ENCODE measurements at regions not wholly inside any gene's neighbourhood (a gene's known extent, or its start where the extent isn't known, plus 50 kb on each side); places are given as distances from the start of the nearest gene placed in this dataset.

DNA sequence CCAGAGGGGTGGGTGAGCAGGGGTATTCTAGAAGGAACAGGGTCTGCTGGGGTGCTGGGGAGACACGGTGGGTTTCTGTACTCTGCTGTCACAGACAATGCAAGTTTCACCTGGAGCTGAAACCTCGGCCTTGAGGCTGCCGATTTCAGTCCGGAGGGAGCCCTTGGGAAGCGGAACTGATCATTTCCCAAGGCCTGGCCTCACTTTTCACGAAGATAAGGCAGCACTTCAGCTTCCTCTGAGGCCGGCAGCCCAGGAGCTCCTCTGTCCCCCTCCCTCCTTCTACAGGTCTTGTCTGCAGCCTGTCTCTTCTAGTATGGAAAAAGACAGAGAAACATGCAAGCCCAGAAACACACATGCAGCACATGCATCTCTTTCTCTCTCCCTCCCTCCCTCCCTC lies 242.1 kb downstream of the CDC5L start:
- WGBS, 2 experiments = 70 to 73% methylated on average over 7 of the region's 7 CpGs

DNA sequence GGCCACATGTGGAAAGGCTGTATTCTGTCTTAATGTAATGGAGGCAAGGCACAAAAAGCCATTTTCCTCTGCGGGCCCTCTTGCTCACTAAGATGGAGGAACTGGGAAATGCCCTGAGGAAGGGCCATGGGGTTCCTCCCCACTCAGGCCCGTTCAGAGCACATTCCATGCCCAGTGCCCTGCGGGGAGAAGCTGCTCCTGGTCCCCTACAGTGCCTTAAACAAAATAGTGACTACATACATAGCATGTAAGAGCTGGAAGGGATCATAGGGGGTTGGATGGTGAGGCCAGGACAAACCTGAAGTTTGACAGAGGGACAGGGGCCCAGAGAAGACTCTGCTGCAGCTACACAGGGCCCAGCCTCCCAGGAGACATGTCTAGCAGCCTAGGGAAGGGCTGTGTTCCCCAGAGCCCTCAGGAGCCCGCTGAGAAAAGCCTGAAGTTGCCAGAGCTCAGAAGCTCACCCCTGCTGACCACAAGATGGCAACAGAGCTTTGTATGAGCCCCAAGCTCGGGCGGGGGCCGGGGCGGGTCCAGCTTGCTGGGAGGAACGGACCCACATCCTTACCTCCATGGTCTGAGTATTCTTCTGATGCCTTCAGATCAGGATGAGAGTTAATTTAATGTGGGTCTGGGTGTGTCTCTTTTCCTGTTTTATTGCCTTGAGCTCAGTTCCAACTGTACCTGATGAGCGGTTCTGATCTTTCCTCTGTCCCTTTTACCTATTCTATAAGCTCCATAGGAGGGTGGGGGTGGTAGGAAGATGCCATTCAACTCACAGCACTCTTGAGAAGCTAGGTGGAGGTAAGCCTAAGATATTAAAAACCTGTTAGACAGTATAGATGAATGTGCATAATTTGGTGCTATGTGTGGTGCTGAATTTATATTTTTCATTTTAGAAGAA lies 242.9 kb downstream of the CDC5L start:
- Histone ChIP-seq H3K36me3 (ENCODE audit: control insufficient read depth, insufficient read depth, low read length) (no peaks in the 10 kb centered on the region), H3K27me3 (ENCODE audit: control insufficient read depth, insufficient read depth, low read length, poor library complexity, severe bottlenecking) (no peaks in the 10 kb centered on the region), H3K4me3 (ENCODE audit: insufficient read depth, low read depth, low read length) (no peak overlapping the region), H3K9me3 (ENCODE audit: control insufficient read depth, low read length) (no peaks in the 10 kb centered on the region), H3K27ac (ENCODE audit: insufficient read depth, low read depth, low read length, poor library complexity, severe bottlenecking) (no peak overlapping the region), H3K4me1 (ENCODE audit: control insufficient read depth, insufficient read depth, low read length) (peaks cover 8% of the 10 kb centered on the region)
- 18 to 20% methylated on average over 9 of the region's 10 CpGs for WGBS, 2 experiments

More for the DNA sequence above, 242.1 kb downstream of the CDC5L start:
- H3K27ac ChIP-seq (ENCODE audit: insufficient read depth, low read depth, low read length, poor library complexity, severe bottlenecking) = no peak overlapping the region
- H3K27me3 ChIP-seq (ENCODE audit: control insufficient read depth, insufficient read depth, low read length, poor library complexity, severe bottlenecking) = no peaks in the 10 kb centered on the region
- H3K4me3 ChIP-seq (ENCODE audit: insufficient read depth, low read depth, low read length) = no peak overlapping the region
- no peaks in the 10 kb centered on the region for H3K9me3 ChIP-seq (ENCODE audit: control insufficient read depth, low read length)
- H3K36me3 ChIP-seq (ENCODE audit: control insufficient read depth, insufficient read depth, low read length) = no peaks in the 10 kb centered on the region
- H3K4me1 ChIP-seq (ENCODE audit: control insufficient read depth, insufficient read depth, low read length) = peaks cover 15% of the 10 kb centered on the region

- Histone ChIP-seq H3K27ac (ENCODE audit: insufficient read depth, low read depth, low read length, poor library complexity, severe bottlenecking) (no peak overlapping the region), H3K4me1 (ENCODE audit: control insufficient read depth, insufficient read depth, low read length) (no peaks in the 10 kb centered on the region), H3K27me3 (ENCODE audit: control insufficient read depth, insufficient read depth, low read length, poor library complexity, severe bottlenecking) (no peaks in the 10 kb centered on the region), H3K36me3 (ENCODE audit: control insufficient read depth, insufficient read depth, low read length) (no peaks in the 10 kb centered on the region), H3K9me3 (ENCODE audit: control insufficient read depth, low read length) (no peaks in the 10 kb centered on the region), H3K4me3 (ENCODE audit: insufficient read depth, low read depth, low read length) (no peak overlapping the region)
- 85 to 90% methylated on average over 6 of the region's 6 CpGs for WGBS, 2 experiments
Measured at GRCh38 chr6:44631968-44632367, 244.5 kb downstream of the CDC5L start.

GRCh38 chr6:44634321-44634720 lies 246.8 kb downstream of the CDC5L start:
- no peak overlapping the region for H3K4me3 ChIP-seq (ENCODE audit: insufficient read depth, low read depth, low read length)
- no peaks in the 10 kb centered on the region for H3K27me3 ChIP-seq (ENCODE audit: control insufficient read depth, insufficient read depth, low read length, poor library complexity, severe bottlenecking)
- H3K4me1 ChIP-seq (ENCODE audit: control insufficient read depth, insufficient read depth, low read length) = no peaks in the 10 kb centered on the region
- no peak overlapping the region for H3K27ac ChIP-seq (ENCODE audit: insufficient read depth, low read depth, low read length, poor library complexity, severe bottlenecking)
- no peaks in the 10 kb centered on the region for H3K9me3 ChIP-seq (ENCODE audit: control insufficient read depth, low read length)
- 91 to 93% methylated on average over 8 of the region's 8 CpGs for WGBS, 2 experiments
- H3K36me3 ChIP-seq (ENCODE audit: control insufficient read depth, insufficient read depth, low read length) = no peaks in the 10 kb centered on the region

DNA sequence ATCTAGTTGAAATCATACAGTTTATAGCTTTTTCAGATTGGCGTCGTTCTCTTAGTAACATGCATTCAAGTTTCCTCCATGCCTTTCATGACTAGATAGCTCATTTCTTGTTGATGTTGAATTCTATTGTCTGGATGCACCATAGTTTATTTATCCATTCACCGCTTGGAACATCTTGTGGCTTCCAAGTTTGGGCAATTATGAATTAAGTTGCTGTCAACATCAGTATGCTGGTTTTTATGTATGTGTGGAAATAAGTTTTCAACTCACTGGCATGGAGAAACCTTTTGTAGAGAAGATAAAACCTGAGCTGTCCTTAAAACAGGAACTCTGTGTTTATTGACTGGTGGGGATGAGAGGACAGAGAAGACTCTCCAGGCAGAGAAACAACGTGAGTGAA lies 248.0 kb downstream of the CDC5L start:
- H3K36me3 ChIP-seq (ENCODE audit: control insufficient read depth, insufficient read depth, low read length) = no peaks in the 10 kb centered on the region
- H3K27ac ChIP-seq (ENCODE audit: insufficient read depth, low read depth, low read length, poor library complexity, severe bottlenecking) = no peak overlapping the region
- H3K9me3 ChIP-seq (ENCODE audit: control insufficient read depth, low read length) = no peaks in the 10 kb centered on the region
- 91 to 95% methylated on average over 4 of the region's 4 CpGs for WGBS, 2 experiments
- H3K27me3 ChIP-seq (ENCODE audit: control insufficient read depth, insufficient read depth, low read length, poor library complexity, severe bottlenecking) = no peaks in the 10 kb centered on the region
- H3K4me1 ChIP-seq (ENCODE audit: control insufficient read depth, insufficient read depth, low read length) = no peaks in the 10 kb centered on the region
- H3K4me3 ChIP-seq (ENCODE audit: insufficient read depth, low read depth, low read length) = no peak overlapping the region

GRCh38 chr6:44636561-44637248 lies 249.2 kb downstream of the CDC5L start:
- no peaks in the 10 kb centered on the region for H3K36me3 ChIP-seq (ENCODE audit: control insufficient read depth, insufficient read depth, low read length)
- H3K27me3 ChIP-seq (ENCODE audit: control insufficient read depth, insufficient read depth, low read length, poor library complexity, severe bottlenecking) = no peaks in the 10 kb centered on the region
- H3K4me1 ChIP-seq (ENCODE audit: control insufficient read depth, insufficient read depth, low read length) = no peaks in the 10 kb centered on the region
- no peak overlapping the region for H3K4me3 ChIP-seq (ENCODE audit: insufficient read depth, low read depth, low read length)
- H3K9me3 ChIP-seq (ENCODE audit: control insufficient read depth, low read length) = no peaks in the 10 kb centered on the region
- WGBS, 2 experiments = 92 to 94% methylated on average over 14 of the region's 14 CpGs
- no peak overlapping the region for H3K27ac ChIP-seq (ENCODE audit: insufficient read depth, low read depth, low read length, poor library complexity, severe bottlenecking)

DNA sequence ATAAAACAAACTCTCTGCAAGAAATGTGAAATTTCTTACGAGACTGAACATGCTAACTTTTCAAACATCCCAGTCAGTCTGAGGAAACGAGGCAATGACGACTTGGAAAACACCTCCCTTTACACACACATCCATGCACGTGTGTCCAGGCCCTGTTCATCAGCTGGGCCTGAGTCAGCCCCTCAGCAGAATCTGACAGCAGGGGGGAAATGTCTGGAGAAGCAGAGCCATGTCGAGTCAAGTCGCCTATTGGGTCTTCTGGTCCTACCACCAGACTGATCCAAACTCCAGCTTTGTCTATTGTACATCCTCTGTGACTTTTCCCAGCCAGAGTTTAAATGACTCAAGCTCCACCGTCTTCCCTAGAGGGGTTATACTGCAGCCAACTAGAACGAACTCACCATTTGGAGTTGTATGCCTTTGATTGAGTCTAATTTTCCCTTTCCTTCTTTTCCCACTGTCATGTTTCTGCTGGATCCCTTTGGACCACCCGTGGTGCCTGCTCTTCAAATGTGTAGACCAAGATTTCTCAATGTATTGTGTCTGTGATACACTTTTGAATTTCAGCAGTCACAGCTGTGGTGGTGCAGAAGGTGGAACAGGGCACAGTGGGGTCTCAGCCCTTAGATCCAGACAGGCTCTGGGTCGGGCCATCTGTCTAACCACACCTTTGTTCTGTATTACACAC lies 254.0 kb downstream of the CDC5L start:
- no peaks in the 10 kb centered on the region for H3K36me3 ChIP-seq (ENCODE audit: control insufficient read depth, insufficient read depth, low read length)
- 88 to 93% methylated on average over 10 of the region's 10 CpGs for WGBS, 2 experiments
- no peaks in the 10 kb centered on the region for H3K4me1 ChIP-seq (ENCODE audit: control insufficient read depth, insufficient read depth, low read length)
- no peak overlapping the region for H3K4me3 ChIP-seq (ENCODE audit: insufficient read depth, low read depth, low read length)
- H3K27me3 ChIP-seq (ENCODE audit: control insufficient read depth, insufficient read depth, low read length, poor library complexity, severe bottlenecking) = no peaks in the 10 kb centered on the region
- H3K9me3 ChIP-seq (ENCODE audit: control insufficient read depth, low read length) = no peaks in the 10 kb centered on the region
- no peak overlapping the region for H3K27ac ChIP-seq (ENCODE audit: insufficient read depth, low read depth, low read length, poor library complexity, severe bottlenecking)

- no peaks in the 10 kb centered on the region for H3K4me1 ChIP-seq (ENCODE audit: control insufficient read depth, insufficient read depth, low read length)
- H3K27me3 ChIP-seq (ENCODE audit: control insufficient read depth, insufficient read depth, low read length, poor library complexity, severe bottlenecking) = no peaks in the 10 kb centered on the region
- H3K36me3 ChIP-seq (ENCODE audit: control insufficient read depth, insufficient read depth, low read length) = no peaks in the 10 kb centered on the region
- H3K4me3 ChIP-seq (ENCODE audit: insufficient read depth, low read depth, low read length) = no peak overlapping the region
- H3K27ac ChIP-seq (ENCODE audit: insufficient read depth, low read depth, low read length, poor library complexity, severe bottlenecking) = no peak overlapping the region
- 97 to 100% methylated on average over 1 of the region's 1 CpG for WGBS, 2 experiments
- no peaks in the 10 kb centered on the region for H3K9me3 ChIP-seq (ENCODE audit: control insufficient read depth, low read length)
Measured at GRCh38 chr6:44642349-44642748, 254.8 kb downstream of the CDC5L start.

DNA sequence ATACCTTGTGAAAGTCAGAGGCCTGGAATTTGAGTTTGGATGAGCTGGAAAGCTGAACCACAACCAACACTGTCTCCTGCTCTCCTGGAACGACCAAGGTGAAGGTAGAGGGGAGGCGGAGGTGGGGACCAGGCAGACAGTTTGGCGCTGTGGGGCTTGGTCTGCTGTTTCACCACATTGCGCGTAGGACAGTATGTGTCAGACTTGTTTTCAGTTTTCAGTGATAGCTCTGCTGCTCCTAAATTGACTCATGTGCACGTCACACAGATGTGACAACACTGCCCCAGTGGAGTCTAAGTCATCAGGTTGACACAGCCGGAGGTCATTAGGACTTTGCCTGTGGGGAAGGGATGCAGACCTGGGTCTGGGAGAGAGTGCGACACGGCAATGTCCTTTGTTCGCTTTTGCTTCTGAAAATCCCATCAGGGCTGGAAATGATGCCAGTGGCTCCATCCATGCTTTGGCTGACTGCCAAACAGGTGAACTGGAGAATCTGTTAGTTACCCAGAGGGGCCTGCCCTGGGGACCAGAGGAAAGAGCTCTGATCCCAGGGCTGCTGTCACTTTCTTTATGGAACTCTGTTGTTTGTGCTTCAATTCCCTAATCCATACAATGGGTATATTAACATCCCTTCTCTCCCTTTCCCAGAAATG lies 255.5 kb downstream of the CDC5L start:
- no peaks in the 10 kb centered on the region for H3K36me3 ChIP-seq (ENCODE audit: control insufficient read depth, insufficient read depth, low read length)
- no peak overlapping the region for H3K4me3 ChIP-seq (ENCODE audit: insufficient read depth, low read depth, low read length)
- no peaks in the 10 kb centered on the region for H3K4me1 ChIP-seq (ENCODE audit: control insufficient read depth, insufficient read depth, low read length)
- 93 to 95% methylated on average over 10 of the region's 10 CpGs for WGBS, 2 experiments
- H3K27ac ChIP-seq (ENCODE audit: insufficient read depth, low read depth, low read length, poor library complexity, severe bottlenecking) = no peak overlapping the region
- no peaks in the 10 kb centered on the region for H3K27me3 ChIP-seq (ENCODE audit: control insufficient read depth, insufficient read depth, low read length, poor library complexity, severe bottlenecking)
- no peaks in the 10 kb centered on the region for H3K9me3 ChIP-seq (ENCODE audit: control insufficient read depth, low read length)
